IPS-18c (cell line): ENCODE measurements at regions not wholly inside any gene's neighbourhood (a gene's known extent, or its start where the extent isn't known, plus 50 kb on each side); places are given as distances from the start of the nearest gene placed in this dataset.

Source experiments
- H3K4me3 ChIP-seq: 2 replicates; pipeline ENCODE4 v1.7.0; 2013; ENCODE audit warnings: low read depth, mild to moderate bottlenecking, low read length, moderate library complexity; ENCODE audit not compliant: insufficient read depth
- H3K9me3 ChIP-seq: one replicate; pipeline ENCODE4 v1.6.1; 2013; ENCODE audit warnings: mild to moderate bottlenecking, low read length, moderate library complexity; ENCODE audit not compliant: control insufficient read depth, insufficient read depth

DNA sequence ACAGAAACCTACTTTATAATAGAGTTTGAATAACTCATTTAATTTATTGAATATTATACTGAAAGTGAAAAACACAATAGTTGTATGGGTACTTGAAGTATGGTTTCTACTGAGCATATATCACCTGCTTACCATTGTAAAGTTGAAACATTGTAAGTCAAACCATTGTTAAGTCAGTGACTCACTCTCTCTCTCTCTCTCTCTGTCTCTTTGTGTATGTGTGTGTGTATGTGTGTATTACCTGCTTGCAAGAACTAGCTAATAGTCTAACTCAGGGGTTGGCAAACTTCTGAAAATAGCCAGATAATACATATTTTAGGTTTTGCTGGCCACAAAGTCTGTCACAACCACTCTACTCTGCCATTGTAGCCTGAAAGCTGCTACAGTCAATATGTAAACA, 564.3 kb upstream of the ZNF608 start:
- H3K4me3 ChIP-seq: no peak overlapping the region
- no peaks in the 10 kb centered on the region for H3K9me3 ChIP-seq

GRCh38 chr5:125311743-125312142, 565.3 kb upstream of the ZNF608 start:
- no peak overlapping the region for H3K4me3 ChIP-seq
- H3K9me3 ChIP-seq: no peaks in the 10 kb centered on the region

GRCh38 chr5:125313555-125313954, 567.1 kb upstream of the ZNF608 start:
- Histone ChIP-seq H3K9me3 (no peaks in the 10 kb centered on the region), H3K4me3 (no peak overlapping the region)

- no peaks in the 10 kb centered on the region for H3K9me3 ChIP-seq
- no peak overlapping the region for H3K4me3 ChIP-seq
These were observed 568.9 kb upstream of the ZNF608 start for GRCh38 chr5:125315306-125315705.

- H3K4me3 ChIP-seq: no peak overlapping the region
These were observed 570.0 kb upstream of the ZNF608 start for GRCh38 chr5:125316391-125316790.

DNA sequence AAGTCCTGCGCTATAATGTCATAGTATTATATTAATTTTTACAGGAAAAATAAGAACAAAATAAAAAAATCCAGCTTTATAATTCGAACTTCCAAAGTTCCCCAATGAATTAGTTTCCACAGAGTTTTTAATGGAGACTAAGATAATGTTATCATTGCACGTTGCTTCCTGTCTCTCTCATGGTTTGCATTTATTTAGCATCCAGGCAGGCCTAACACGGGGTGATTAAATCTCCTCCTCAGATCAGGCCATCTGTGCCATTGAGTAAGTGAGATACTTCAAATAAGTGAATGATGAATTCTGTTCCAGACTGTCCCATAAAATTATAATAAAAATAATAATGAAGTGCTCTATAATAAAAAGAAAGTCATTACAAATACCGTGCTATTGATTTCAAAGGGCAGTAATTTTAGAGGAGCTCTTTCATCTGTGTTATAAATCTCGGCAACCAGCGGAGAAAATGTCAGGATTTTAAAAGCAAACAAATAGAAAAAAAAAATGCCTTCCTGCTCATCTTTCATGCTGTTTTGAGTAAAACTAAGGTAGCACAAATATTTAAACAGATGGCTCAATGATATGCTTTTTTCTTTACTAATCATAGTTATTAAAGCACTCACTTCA, 570.6 kb upstream of the ZNF608 start:
- Histone ChIP-seq H3K4me3 (no peak overlapping the region), H3K9me3 (no peaks in the 10 kb centered on the region)

More at GRCh38 chr5:125316391-125316790, 570.0 kb upstream of the ZNF608 start:
- H3K9me3 ChIP-seq: no peaks in the 10 kb centered on the region

DNA sequence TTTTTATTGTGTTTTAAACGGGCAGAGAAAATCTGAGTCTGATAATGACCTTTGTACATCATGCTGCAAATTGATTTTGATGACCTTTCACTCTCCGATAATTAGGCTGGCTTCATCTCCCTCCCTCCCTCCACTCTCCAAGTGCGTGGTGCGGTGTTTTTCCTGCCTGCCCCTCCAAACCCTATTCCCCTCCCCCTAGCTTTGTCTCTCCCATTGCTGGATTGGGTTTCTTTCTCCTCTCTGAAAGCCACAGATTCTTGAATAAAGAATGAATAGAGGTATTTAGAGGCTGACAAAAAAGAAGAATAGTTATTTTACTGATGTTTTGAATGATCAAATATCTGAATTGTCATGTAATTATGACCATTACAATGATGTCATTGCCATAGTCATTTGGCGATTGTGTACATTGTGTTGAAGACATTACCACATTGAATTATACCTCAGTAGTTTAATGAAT, 571.1 kb upstream of the ZNF608 start:
- Histone ChIP-seq H3K9me3 (no peaks in the 10 kb centered on the region), H3K4me3 (no peak overlapping the region)

GRCh38 chr5:125321654-125322053, 575.2 kb upstream of the ZNF608 start:
- Histone ChIP-seq H3K9me3 (no peaks in the 10 kb centered on the region), H3K4me3 (no peak overlapping the region)

GRCh38 chr5:125323613-125324012, 577.2 kb upstream of the ZNF608 start:
- H3K4me3 ChIP-seq: no peak overlapping the region

DNA sequence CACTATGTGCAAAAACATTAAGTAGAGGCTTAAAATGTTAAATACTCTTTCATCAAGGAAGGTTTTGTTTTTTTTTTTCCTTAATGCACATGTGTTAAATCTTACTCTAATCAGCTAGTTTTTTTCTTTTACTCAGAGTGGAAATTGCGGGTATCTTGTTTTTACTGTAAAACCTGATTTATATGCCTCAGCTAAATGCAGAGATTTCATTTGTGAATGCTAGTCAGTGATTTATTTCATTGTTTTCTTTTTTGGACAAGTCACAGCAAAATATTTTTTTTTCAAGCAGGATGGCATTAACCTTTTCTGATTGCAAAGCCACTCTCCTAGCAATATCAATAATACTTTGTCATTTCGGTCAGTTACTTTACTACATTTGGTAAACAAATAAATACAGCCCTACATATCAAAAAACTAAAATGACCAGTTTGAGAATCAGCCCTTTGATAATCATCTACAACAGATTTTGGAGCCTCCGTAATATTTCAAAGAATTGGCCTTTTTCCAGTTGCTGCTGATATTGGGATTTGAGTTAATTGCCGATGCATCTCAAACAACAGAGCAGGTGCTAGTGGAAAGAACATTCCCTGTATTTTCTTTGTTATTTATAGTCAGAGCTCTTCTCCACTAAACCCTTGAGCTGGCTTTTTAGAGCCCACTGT, 579.2 kb upstream of the ZNF608 start:
- no peak overlapping the region for H3K4me3 ChIP-seq
- no peaks in the 10 kb centered on the region for H3K9me3 ChIP-seq

More at GRCh38 chr5:125323613-125324012, 577.2 kb upstream of the ZNF608 start:
- H3K9me3 ChIP-seq: no peaks in the 10 kb centered on the region

- Histone ChIP-seq H3K9me3 (no peaks in the 10 kb centered on the region), H3K4me3 (no peak overlapping the region)
These were observed 579.7 kb upstream of the ZNF608 start for GRCh38 chr5:125326150-125326510.

DNA sequence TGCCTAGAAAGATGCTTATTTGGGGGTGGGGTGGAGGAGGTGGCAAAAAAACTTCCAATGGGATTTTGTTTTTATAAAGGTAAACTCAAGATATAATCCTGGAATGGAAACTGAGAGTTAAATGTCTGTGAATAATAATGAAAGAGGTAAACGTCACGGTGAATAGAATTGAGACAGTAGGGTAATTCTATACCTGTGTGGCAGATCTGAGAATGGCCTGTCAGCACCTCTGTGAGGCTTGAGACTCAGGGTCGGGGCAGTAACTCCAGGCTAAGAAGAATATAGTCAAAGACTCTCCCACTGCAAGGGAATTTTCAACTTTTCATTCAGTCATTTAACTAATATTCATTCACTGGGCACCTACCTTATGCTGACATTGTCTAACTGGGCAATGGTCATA, 581.2 kb upstream of the ZNF608 start:
- Histone ChIP-seq H3K4me3 (no peak overlapping the region), H3K9me3 (no peaks in the 10 kb centered on the region)

- H3K4me3 ChIP-seq: no peak overlapping the region
- H3K9me3 ChIP-seq: no peaks in the 10 kb centered on the region
These were observed 585.7 kb upstream of the ZNF608 start for GRCh38 chr5:125331987-125332598.

GRCh38 chr5:125333416-125333815, 587.0 kb upstream of the ZNF608 start:
- H3K4me3 ChIP-seq: no peak overlapping the region
- no peaks in the 10 kb centered on the region for H3K9me3 ChIP-seq

DNA sequence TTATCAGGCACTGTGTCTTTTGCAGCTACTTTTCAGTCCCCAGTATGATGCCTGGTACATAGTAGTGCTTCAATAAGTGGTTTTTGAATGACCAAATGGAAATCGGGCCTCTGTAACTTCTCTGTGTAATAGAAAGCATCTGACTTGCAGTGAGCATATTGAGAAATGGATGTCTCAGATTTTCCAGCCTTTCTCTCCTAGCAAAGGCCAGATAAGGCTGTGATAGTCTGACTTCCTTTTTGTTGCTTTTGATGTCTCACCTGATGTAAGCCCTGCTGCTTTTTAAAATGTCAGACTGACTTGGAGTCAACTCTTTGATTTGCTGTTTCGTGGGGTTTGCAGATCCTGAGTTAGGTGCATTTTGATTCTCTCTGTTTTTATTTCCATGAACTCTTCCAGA, 590.0 kb upstream of the ZNF608 start:
- Histone ChIP-seq H3K4me3 (no peak overlapping the region), H3K9me3 (no peaks in the 10 kb centered on the region)

DNA sequence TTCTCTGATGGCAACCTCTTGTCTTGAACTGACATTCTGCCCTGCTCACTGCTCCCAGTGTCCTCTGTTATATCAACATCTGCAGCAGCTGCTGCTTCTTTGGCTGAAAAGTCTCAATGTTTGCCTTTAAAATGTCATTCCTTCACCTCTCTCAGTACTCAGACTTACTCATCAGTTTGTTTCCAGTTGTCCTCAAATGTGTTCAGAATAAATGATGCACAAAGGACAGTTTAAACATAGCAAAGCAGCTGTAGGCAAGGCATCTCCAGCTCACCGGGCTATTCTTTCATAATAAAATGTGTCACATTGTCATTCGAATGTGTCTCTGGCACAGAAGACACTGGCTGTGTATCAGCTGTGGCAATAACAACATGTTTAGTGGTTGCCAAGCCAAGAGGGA, 590.9 kb upstream of the ZNF608 start:
- H3K4me3 ChIP-seq: no peak overlapping the region
- H3K9me3 ChIP-seq: no peaks in the 10 kb centered on the region

- no peaks in the 10 kb centered on the region for H3K9me3 ChIP-seq
- H3K4me3 ChIP-seq: no peak overlapping the region
These were observed 592.2 kb upstream of the ZNF608 start for GRCh38 chr5:125338440-125339174.

DNA sequence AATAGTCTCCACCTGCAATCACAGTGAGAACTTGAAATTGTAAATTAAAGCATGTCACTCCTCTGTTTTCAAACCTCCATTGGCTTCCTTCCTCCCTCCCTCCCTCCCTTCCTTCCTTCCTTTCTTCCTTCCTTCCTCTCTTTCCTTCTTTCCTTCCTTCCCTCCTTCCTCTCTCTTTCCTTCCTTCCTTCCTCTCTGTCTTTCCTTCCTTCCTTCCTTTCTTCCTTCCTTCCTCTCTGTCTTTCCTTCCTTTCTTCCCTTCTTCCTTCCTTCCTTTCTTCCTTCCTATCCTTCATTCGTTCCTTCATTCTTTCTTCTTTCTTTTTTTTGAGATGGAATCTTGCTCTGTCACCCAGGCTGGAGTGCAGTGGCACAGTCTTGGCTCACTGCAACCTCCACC, 595.0 kb upstream of the ZNF608 start:
- Histone ChIP-seq H3K9me3 (no peaks in the 10 kb centered on the region), H3K4me3 (no peak overlapping the region)
